Right lobe of liver (tissue), 6 donors: ENCODE measurements at regions not wholly inside any gene's neighbourhood (a gene's known extent, or its start where the extent isn't known, plus 50 kb on each side); places are given as distances from the start of the nearest gene placed in this dataset.

ENCODE experiments used
- ATAC-seq, 4 donors: fragments of 200-7000 bp; cut with Tn5 transposase; one replicate each; pipeline ENCODE4 v1.9.1; 2020; ENCODE audit warnings: mild to moderate bottlenecking in 4 of 4, moderate library complexity in 4 of 4
- DNase-seq, 3 donors: peaks; one replicate each; pipeline ENCODE4 v3.0.0-alpha.2; 2020
- H3K27ac ChIP-seq, 3 donors: fragments of 200-600 bp; one replicate each; pipeline ENCODE4 v1.8.0; 2022
- H3K27me3 ChIP-seq, 2 donors: fragments of 200-600 bp; one replicate each; pipeline ENCODE4 v1.8.0; 2022
- H3K36me3 ChIP-seq, 4 donors: fragments of 200-600 bp; sonication (generic) in 1 of 4; one replicate each; pipeline versions ENCODE4 v1.5.1 to v1.8.0; 2017 to 2022; ENCODE audit warnings: control low read depth in 1 of 4
- H3K4me1 ChIP-seq, 4 donors: fragments of 200-600 bp; sonication (generic) in 1 of 4; one replicate each; pipeline versions ENCODE4 v1.5.1 to v1.8.0; 2017 to 2022; ENCODE audit warnings: control low read depth in 1 of 4
- H3K4me3 ChIP-seq, 3 donors: fragments of 200-600 bp; one replicate each; pipeline ENCODE4 v1.8.0; 2022
- H3K9me3 ChIP-seq, 4 donors: fragments of 200-600 bp; sonication (generic) in 1 of 4; one replicate each; pipeline versions ENCODE4 v1.5.1 to v1.8.0; 2017 to 2022; ENCODE audit warnings: control low read depth in 1 of 4
- POLR2A ChIP-seq: fragments of 450-650 bp; IDR thresholded peaks from one replicate; pipeline ENCODE4 v1.6.1; 2017; ENCODE audit warnings: antibody characterized with exemption, mild to moderate bottlenecking
- WGBS: methylation state at CpG from one replicate; pipeline ENCODE4 v1.1.6; 2018; ENCODE audit warnings: low coverage, low lambda C conversion rate; ENCODE audit not compliant: insufficient coverage; ENCODE audit errors: missing lambda C conversion rate; 5-methylcytosine and 5-hydroxymethylcytosine counted together
- intact Hi-C, 2 donors: fragments of 100-400 bp; cut with DNase I; formaldehyde crosslinking; loops; one replicate each; pipeline versions ENCODE4 v1.11.2 to v1.14.1; 2022
- TF ChIP-seq, protein P1 (sequence below), 4 donors: fragments of 200-600 bp in 3 of 4; fragments of 450-650 bp in 1 of 4; IDR thresholded peaks; one replicate each; pipeline versions ENCODE4 v1.5.1 to v1.8.0; 2016 to 2022; ENCODE audit warnings: antibody characterized with exemption in 4 of 4, mild to moderate bottlenecking in 2 of 4
- donor health status: DM: no; HTN: yes; CAD: no.
- donor health status: DM: no; HTN: no; CAD: no.
- donor health status: DM: no; HTN: no; CAD: no.
- donor health status: DM: no; HTN: yes; CAD: no.
- donor health status: DM: no; HTN: yes; CAD: no.

DNA sequence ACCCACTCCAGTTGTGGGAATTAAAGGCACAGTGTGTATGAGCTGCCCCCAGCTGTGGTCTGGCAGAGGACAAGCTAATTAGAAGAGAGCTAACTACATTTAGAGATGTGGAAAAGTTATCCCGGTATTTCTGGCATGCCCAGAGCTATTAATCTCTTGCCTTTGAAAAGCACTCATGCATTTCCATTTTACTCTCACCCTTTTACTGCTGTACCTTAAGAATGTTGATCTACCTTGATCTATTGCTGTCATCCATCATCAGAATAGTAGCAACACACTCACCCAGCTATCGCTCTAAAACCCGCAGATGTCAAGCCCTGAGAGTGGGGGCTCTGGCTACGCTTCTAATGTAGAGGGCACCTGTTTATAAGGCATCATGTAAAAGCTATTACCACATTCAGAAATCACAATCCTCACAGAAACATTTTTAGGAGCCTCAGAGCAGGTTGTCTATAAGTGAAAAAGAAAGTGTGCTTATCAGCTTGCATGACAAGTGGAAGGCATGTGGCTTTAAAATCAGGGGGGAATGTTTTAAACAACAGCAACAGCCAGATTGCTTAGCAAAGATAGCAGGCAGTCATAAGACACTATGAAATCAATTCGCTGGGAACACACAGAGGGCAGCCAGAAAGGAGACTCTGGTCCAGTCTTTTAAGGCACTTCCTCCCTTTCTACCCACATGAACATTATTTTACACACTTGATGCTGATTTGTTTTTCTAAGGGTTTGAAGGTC lies 224.2 kb upstream of the IRS2 start:
- no peaks in the 10 kb centered on the region for H3K9me3 ChIP-seq
- 73% methylated on average over 5 of the region's 5 CpGs for WGBS

GRCh38 chr13:110008816-110009215 lies 222.4 kb upstream of the IRS2 start:
- H3K36me3 ChIP-seq = no peaks in the 10 kb centered on the region
- no peak for DNase-seq
- H3K4me3 ChIP-seq = no peak overlapping the region
- no peak for ATAC-seq
- intact Hi-C loops = no loop called here
- WGBS = 75% methylated on average over 3 of the region's 3 CpGs
- no peaks in the 10 kb centered on the region for H3K4me1 ChIP-seq
- no peak for TF ChIP-seq POLR2A
- TF ChIP-seq, protein P1, sequence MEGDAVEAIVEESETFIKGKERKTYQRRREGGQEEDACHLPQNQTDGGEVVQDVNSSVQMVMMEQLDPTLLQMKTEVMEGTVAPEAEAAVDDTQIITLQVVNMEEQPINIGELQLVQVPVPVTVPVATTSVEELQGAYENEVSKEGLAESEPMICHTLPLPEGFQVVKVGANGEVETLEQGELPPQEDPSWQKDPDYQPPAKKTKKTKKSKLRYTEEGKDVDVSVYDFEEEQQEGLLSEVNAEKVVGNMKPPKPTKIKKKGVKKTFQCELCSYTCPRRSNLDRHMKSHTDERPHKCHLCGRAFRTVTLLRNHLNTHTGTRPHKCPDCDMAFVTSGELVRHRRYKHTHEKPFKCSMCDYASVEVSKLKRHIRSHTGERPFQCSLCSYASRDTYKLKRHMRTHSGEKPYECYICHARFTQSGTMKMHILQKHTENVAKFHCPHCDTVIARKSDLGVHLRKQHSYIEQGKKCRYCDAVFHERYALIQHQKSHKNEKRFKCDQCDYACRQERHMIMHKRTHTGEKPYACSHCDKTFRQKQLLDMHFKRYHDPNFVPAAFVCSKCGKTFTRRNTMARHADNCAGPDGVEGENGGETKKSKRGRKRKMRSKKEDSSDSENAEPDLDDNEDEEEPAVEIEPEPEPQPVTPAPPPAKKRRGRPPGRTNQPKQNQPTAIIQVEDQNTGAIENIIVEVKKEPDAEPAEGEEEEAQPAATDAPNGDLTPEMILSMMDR (IDR thresholded peaks at IDR 0.05) = no peak
- H3K27me3 ChIP-seq = no peaks in the 10 kb centered on the region
- no peak overlapping the region for H3K27ac ChIP-seq
- no peaks in the 10 kb centered on the region for H3K9me3 ChIP-seq

More for the DNA sequence above, 224.2 kb upstream of the IRS2 start:
- H3K36me3 ChIP-seq = no peaks in the 10 kb centered on the region
- DNase-seq (no peak), ATAC-seq (no peak)
- TF ChIP-seq, protein P1 (IDR thresholded peaks at IDR 0.05) = no peak
- no peak for TF ChIP-seq POLR2A
- H3K27ac ChIP-seq = no peak overlapping the region
- intact Hi-C loops = no loop called here
- H3K4me1 ChIP-seq = peaks cover 0 to 10% (median 0%) of the 10 kb centered on the region in 4 donors
- no peak overlapping the region for H3K4me3 ChIP-seq
- H3K27me3 ChIP-seq = no peaks in the 10 kb centered on the region

DNA sequence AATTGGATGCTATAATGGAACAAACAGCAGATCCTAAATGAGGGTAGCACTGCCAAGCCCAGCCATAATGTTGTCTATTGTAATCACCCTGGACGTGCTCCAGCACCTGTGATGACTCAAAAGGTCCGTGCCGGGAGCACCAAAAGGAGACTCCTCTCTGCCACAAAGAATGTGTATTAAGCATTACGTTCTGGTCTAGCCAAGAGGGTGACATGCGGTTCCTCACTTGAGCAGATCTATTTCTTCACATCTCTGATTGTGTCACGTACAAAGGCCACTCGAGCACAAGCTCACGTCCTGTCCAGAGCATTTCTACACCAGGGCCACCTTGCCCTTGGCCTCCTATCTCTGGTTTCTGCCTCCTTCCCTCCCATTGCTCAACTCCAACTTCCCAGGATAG lies 219.9 kb upstream of the IRS2 start:
- intact Hi-C loops = no loop called here
- no peaks in the 10 kb centered on the region for H3K36me3 ChIP-seq
- no peak overlapping the region for H3K27ac ChIP-seq
- DNase-seq (peak in 1 of 3 donors; percentile 44), ATAC-seq (peak; percentile 36 to 79 (median 74))
- H3K27me3 ChIP-seq = no peaks in the 10 kb centered on the region
- WGBS = no CpG with 5 or more reads among the region's 8 CpGs
- no peaks in the 10 kb centered on the region for H3K4me1 ChIP-seq
- H3K9me3 ChIP-seq = no peaks in the 10 kb centered on the region
- no peak for TF ChIP-seq POLR2A
- TF ChIP-seq, protein P1 (IDR thresholded peaks at IDR 0.05) = no peak
- H3K4me3 ChIP-seq = no peak overlapping the region

GRCh38 chr13:110005563-110005962 lies 219.2 kb upstream of the IRS2 start:
- no peaks in the 10 kb centered on the region for H3K4me1 ChIP-seq
- no CpG with 5 or more reads among the region's 2 CpGs for WGBS
- DNase-seq (no peak), ATAC-seq (peak in 1 of 4 donors; percentile 19)
- no peak overlapping the region for H3K27ac ChIP-seq
- H3K36me3 ChIP-seq = no peaks in the 10 kb centered on the region
- intact Hi-C loops = no loop called here
- H3K4me3 ChIP-seq = no peak overlapping the region
- no peak for TF ChIP-seq POLR2A
- TF ChIP-seq, protein P1 (IDR thresholded peaks at IDR 0.05) = no peak
- no peaks in the 10 kb centered on the region for H3K27me3 ChIP-seq
- no peaks in the 10 kb centered on the region for H3K9me3 ChIP-seq
